A673 (cell line): ENCODE measurements at regions not wholly inside any gene's neighbourhood (a gene's known extent, or its start where the extent isn't known, plus 50 kb on each side); places are given as distances from the start of the nearest gene placed in this dataset.

Source experiments
- BruUV-seq: library from RNA; stranded (reverse); fragments of 400-500 nt; replicated peaks from 2 replicates; lab custom pipeline; 2021; lab: Mats Ljungman, UMichigan
- CTCF ChIA-PET: fragments of 300-600 bp; sonication (Branson Sonifier 250); formaldehyde crosslinking; loops from one replicate; lab custom pipeline; 2022; ENCODE audit warnings: antibody characterized with exemption; lab: Charles Lee
- POLR2A ChIA-PET: fragments of 300-600 bp; sonication (Branson Sonifier 250); formaldehyde crosslinking; loops from one replicate; lab custom pipeline; 2022; ENCODE audit warnings: antibody characterized with exemption; ENCODE audit not compliant: low non-redundant PET; lab: Charles Lee
- DNase-seq: peaks from one replicate; pipeline ENCODE4 v3.0.0-alpha.2; 2015; ENCODE audit warnings: low spot score
- H3K27ac ChIP-seq: fragments of 200-600 bp; sonication (generic); 2 replicates; pipeline ENCODE4 v1.5.1; 2016; ENCODE audit warnings: mixed run types, low read depth, mild to moderate bottlenecking, mixed read lengths, antibody characterized with exemption, low read length; ENCODE audit not compliant: poor library complexity, severe bottlenecking
- H3K27me3 ChIP-seq: fragments of 200-600 bp; sonication (generic); replicated peaks from 2 replicates; pipeline ENCODE4 v1.6.1; 2017; ENCODE audit warnings: mixed run types, low read depth, mild to moderate bottlenecking, mixed read lengths, antibody characterized with exemption, low read length; ENCODE audit not compliant: insufficient read depth, poor library complexity
- H3K36me3 ChIP-seq: fragments of 200-600 bp; sonication (generic); 2 replicates; pipeline ENCODE4 v1.6.1; 2016; ENCODE audit warnings: mixed run types, mild to moderate bottlenecking, mixed read lengths, antibody characterized with exemption, low read length; ENCODE audit not compliant: insufficient read depth, poor library complexity, severe bottlenecking
- H3K4me1 ChIP-seq: fragments of 200-600 bp; sonication (generic); 2 replicates; pipeline ENCODE4 v1.6.1; 2017; ENCODE audit warnings: mixed run types, mild to moderate bottlenecking, mixed read lengths, antibody characterized with exemption, low read length; ENCODE audit not compliant: insufficient read depth, poor library complexity, severe bottlenecking
- H3K4me3 ChIP-seq: fragments of 200-600 bp; sonication (generic); 2 replicates; pipeline ENCODE4 v1.5.1; 2016; ENCODE audit warnings: low read depth, mixed run types, mild to moderate bottlenecking, mixed read lengths, low read length; ENCODE audit not compliant: poor library complexity, severe bottlenecking
- H3K9me3 ChIP-seq: fragments of 200-600 bp; sonication (generic); 2 replicates; pipeline ENCODE4 v1.6.1; 2016; ENCODE audit warnings: mixed run types, low read depth, mild to moderate bottlenecking, mixed read lengths, antibody characterized with exemption, low read length; ENCODE audit not compliant: poor library complexity, severe bottlenecking
- CTCF ChIP-seq: fragments of 300-800, 200-600 bp; sonication (generic); conservative IDR thresholded peaks from 2 replicates; pipeline ENCODE4 v1.5.1; 2017; ENCODE audit warnings: low read depth, mild to moderate bottlenecking, antibody characterized with exemption, low read length, moderate library complexity, mixed read lengths
- EZH2 ChIP-seq: fragments of 200-600 bp; sonication (generic); IDR thresholded peaks from 2 replicates; pipeline ENCODE4 v1.6.1; 2017; ENCODE audit warnings: borderline replicate concordance, low read depth, mild to moderate bottlenecking, mixed read lengths, antibody characterized with exemption, low read length; ENCODE audit not compliant: poor library complexity, severe bottlenecking
- intact Hi-C: fragments of 100-400 bp; cut with micrococcal nuclease; formaldehyde crosslinking; loops from one replicate; pipeline ENCODE4 v1.10.0; 2022; ENCODE audit not compliant: unreplicated experiment

- H3K36me3 ChIP-seq = no peaks in the 10 kb centered on the region
- BruUV-seq = no TSS peak
- H3K4me3 ChIP-seq = no peak overlapping the region
- DNase-seq = no peak
- H3K27me3 ChIP-seq = no peaks in the 10 kb centered on the region
- H3K27ac ChIP-seq = no peak overlapping the region
- no peaks in the 10 kb centered on the region for H3K9me3 ChIP-seq
- intact Hi-C loops = no loop called here
- CTCF ChIA-PET = no interaction called here
- no peak for TF ChIP-seq EZH2
- TF ChIP-seq CTCF = no peak
- POLR2A ChIA-PET = no interaction called here
- H3K4me1 ChIP-seq = no peaks in the 10 kb centered on the region
Observed at GRCh38 chr13:73732350-73732749, 401.9 kb downstream of the KLF12 start.

DNA sequence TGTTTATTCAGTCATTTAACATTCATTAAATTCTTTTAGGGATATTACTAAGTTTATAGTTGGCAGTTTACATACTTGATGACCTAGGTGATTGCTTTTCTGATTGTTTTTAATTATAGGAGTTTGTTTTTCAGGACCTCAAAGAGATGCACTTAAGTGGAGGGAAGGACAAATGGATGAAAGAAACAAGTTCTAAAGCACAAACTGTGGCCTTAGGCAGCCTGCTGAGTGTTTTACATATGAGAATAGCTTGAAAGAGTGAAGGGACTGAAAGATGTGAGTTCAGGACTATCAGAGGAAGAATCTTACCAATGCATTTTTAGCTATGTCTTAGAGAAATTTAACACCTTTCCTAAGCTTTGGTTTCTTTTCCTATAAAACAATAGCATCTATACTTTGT is 402.6 kb downstream of the KLF12 start:
- TF ChIP-seq EZH2 (no peak), CTCF (no peak)
- H3K27ac ChIP-seq = no peak overlapping the region
- no peaks in the 10 kb centered on the region for H3K9me3 ChIP-seq
- ChIA-PET CTCF (no interaction called here), POLR2A (interaction anchor here (0.7 kb wide), 1 partner anchor 184 kb away, joined by 3 read pairs; no protein-coding TSS in a partner anchor)
- no TSS peak for BruUV-seq
- no peaks in the 10 kb centered on the region for H3K4me1 ChIP-seq
- no peak for DNase-seq
- H3K4me3 ChIP-seq = no peak overlapping the region
- no peaks in the 10 kb centered on the region for H3K27me3 ChIP-seq
- intact Hi-C loops = no loop called here
- H3K36me3 ChIP-seq = no peaks in the 10 kb centered on the region

GRCh38 chr13:73730014-73730413 is 404.2 kb downstream of the KLF12 start:
- intact Hi-C loops = no loop called here
- H3K9me3 ChIP-seq = no peaks in the 10 kb centered on the region
- no TSS peak for BruUV-seq
- H3K36me3 ChIP-seq = no peaks in the 10 kb centered on the region
- no peak overlapping the region for H3K4me3 ChIP-seq
- POLR2A ChIA-PET = no interaction called here
- TF ChIP-seq CTCF = no peak
- TF ChIP-seq EZH2 = no peak
- no peak for DNase-seq
- CTCF ChIA-PET = no interaction called here
- H3K27ac ChIP-seq = no peak overlapping the region
- no peaks in the 10 kb centered on the region for H3K27me3 ChIP-seq
- H3K4me1 ChIP-seq = no peaks in the 10 kb centered on the region
